Activated naive CD8-positive, alpha-beta T cell treated with anti-CD3 and anti-CD28 coated beads for 36 hours (primary cell): ENCODE measurements at regions not wholly inside any gene's neighbourhood (a gene's known extent, or its start where the extent isn't known, plus 50 kb on each side); places are given as distances from the start of the nearest gene placed in this dataset.
"Not testable (repeated sequence)": the region's sequence is repeated elsewhere in the genome, so short reads cannot be mapped to it uniquely, and the experiment has no call there.

Experiments used
- DNase-seq: peaks from one replicate; pipeline ENCODE4 v3.0.0; 2021
- H3K27ac Mint-ChIP-seq: one replicate; pipeline ENCODE4 v1.8.0; 2022; ENCODE audit warnings: mild to moderate bottlenecking, moderate library complexity, mixed read lengths
- H3K27me3 Mint-ChIP-seq: one replicate; pipeline ENCODE4 v1.8.0; 2022; ENCODE audit warnings: mild to moderate bottlenecking, mixed read lengths
- H3K36me3 Mint-ChIP-seq: one replicate; pipeline ENCODE4 v1.8.0; 2021; ENCODE audit warnings: mild to moderate bottlenecking, mixed read lengths
- H3K4me1 Mint-ChIP-seq: one replicate; pipeline ENCODE4 v1.8.0; 2021; ENCODE audit warnings: mixed read lengths
- H3K4me3 Mint-ChIP-seq: one replicate; pipeline ENCODE4 v1.8.0; 2022; ENCODE audit warnings: mild to moderate bottlenecking, moderate library complexity, mixed read lengths
- H3K9me3 Mint-ChIP-seq: one replicate; pipeline ENCODE4 v1.8.0; 2022; ENCODE audit warnings: mixed read lengths

DNA sequence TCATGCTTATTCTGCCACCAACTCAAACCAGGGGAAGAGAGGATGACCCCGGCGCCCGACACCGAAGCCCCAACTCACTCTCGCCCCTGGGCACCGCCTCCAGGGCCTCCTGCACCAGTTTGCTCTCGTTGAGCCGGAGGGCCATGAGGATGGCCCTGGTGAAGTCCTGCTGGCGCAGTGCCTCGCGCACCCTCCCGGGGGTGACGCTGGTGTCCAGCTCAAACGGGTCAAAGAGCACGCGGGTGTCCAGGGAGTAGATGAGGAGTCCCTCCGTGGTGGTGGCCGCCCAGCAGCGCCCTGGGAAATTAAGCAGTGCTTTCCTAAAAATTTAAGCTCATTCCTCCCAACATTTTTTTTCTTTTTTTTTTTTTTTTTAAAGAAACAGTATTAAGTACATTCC, 5387.6 kb upstream of the TPTE start:
- not testable (repeated sequence) for H3K4me1 Mint-ChIP-seq, H3K4me3 Mint-ChIP-seq, H3K27ac Mint-ChIP-seq, H3K36me3 Mint-ChIP-seq, H3K9me3 Mint-ChIP-seq, H3K27me3 Mint-ChIP-seq, DNase-seq

DNA sequence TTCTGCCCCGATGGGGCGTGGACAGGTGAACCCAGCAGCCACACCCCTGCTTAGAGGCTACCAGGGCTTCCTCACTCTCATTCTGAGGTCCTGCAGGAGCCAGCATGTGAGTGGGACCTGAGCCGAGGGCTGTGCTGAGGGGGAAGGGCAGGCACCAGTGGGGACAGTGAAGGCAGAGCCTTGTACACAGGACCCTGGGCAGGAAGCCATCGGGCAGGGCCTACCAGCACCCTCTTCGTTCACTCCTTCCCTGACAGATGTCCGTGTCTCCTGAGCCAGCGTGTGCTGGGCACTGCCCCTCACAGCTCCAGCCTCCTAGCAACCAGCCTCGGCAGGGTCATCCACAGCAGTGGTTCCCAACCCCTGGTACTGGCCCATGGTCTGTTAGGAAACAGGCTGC, 5385.0 kb upstream of the TPTE start:
- not testable (repeated sequence) for H3K9me3 Mint-ChIP-seq, H3K27me3 Mint-ChIP-seq, H3K4me1 Mint-ChIP-seq

DNA sequence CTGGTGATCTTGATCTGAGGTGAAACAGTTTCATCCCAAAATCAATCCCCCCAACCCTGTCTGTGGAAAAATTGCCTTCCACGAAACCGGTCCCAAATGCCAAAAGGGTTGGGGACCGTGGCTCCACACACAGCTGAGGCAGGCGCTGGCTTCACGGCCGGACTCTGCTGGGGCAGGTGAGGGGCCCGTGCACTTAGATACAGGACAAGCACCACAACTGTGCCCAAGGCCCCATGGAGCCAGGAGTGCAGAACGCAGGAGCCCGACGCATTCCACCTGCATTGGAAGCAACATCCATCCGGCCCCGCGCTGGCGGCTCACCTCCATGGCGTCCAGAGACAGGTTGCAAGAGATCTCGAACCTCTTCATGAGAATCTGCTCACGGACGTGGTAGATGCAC, 5384.4 kb upstream of the TPTE start:
- H3K9me3 Mint-ChIP-seq, H3K4me1 Mint-ChIP-seq, H3K27ac Mint-ChIP-seq, H3K4me3 Mint-ChIP-seq, DNase-seq, H3K36me3 Mint-ChIP-seq, H3K27me3 Mint-ChIP-seq: not testable (repeated sequence)

More for the DNA sequence above, 5385.0 kb upstream of the TPTE start:
- not testable (repeated sequence) for H3K27ac Mint-ChIP-seq, H3K4me3 Mint-ChIP-seq, DNase-seq, H3K36me3 Mint-ChIP-seq

DNA sequence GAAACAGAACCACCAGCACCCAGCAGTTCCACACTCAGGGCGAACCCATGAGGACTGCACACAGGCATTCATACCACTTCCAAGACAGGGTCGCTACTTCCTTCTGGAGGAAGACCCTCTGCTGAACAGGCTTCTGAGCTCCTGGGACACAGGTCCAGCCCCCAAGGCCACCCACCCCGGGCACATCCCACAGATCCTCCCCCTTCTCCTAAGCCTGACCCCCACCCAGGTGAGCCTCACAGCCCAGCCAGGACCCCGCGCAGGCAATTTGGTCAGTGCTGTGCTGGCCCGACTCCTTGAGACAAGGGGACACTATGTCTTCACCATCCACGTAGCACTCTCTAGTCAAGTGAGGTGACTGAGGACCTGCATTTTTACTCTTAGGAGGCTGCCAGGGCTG, 5382.7 kb upstream of the TPTE start:
- H3K4me1 Mint-ChIP-seq, H3K27me3 Mint-ChIP-seq, H3K9me3 Mint-ChIP-seq, DNase-seq, H3K27ac Mint-ChIP-seq, H3K4me3 Mint-ChIP-seq, H3K36me3 Mint-ChIP-seq: not testable (repeated sequence)

DNA sequence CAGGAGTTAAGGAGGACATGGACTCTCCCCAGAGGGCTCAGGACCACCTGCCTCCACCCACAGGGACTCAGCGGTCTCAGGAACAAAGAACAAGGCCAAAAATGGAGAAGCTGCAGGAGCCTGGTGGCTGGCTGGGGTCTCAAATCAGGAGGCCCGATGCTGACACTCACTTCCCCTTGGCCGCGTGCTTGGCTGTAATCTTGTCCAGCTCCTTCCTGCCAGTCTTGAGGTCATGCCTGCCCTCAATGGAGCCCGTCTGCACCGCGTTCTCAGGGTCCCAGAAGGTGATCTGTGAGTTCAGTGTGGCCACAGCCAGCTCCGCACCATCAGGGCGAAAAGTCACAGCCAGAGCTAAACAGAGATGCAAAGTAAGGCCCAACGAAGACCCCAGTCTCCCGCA, 5381.9 kb upstream of the TPTE start:
- H3K27ac Mint-ChIP-seq, H3K4me1 Mint-ChIP-seq, H3K36me3 Mint-ChIP-seq, H3K4me3 Mint-ChIP-seq, H3K27me3 Mint-ChIP-seq, DNase-seq, H3K9me3 Mint-ChIP-seq: not testable (repeated sequence)

DNA sequence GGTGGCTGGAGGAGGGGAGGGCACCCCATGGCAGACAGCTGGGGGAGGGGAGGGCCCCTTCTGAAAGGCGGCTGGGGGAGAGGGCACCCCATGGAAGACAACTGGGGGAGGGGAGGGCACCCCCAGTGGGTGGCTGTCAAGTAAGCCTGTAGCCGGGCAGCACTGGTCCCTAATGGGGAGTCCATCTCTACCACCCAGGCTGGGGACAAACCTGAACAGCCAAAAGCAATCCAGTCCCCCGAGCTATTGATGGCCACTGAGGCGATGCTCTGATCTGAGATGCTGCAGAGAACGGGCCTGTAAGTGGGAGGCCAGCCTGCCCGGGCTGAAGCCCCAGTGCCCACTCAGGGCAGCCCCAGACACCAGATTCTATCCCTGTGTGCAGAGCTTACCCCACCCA, 5378.4 kb upstream of the TPTE start:
- DNase-seq, H3K36me3 Mint-ChIP-seq, H3K27me3 Mint-ChIP-seq, H3K4me1 Mint-ChIP-seq, H3K9me3 Mint-ChIP-seq, H3K4me3 Mint-ChIP-seq, H3K27ac Mint-ChIP-seq: not testable (repeated sequence)

DNA sequence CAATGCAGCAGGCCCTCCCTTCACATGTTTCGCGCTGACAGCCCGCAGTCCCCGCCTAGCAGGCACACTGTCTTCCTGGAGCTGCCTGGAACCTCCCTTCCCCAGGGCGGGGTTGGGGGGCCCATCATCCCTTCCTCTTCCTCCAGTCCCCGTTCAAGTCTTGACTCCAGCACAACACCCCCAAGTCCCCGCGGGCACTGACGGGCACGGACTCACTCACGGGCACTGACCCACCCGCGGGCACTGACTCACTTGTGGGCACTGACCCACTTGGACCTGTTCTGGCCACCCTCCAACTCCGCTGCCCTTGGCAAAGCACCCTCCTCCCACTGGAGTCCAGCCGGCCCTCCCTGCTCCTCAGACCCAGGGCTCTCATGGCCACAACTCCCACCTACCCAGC, 5376.7 kb upstream of the TPTE start:
- not testable (repeated sequence) for H3K4me1 Mint-ChIP-seq, H3K4me3 Mint-ChIP-seq, H3K36me3 Mint-ChIP-seq, H3K27me3 Mint-ChIP-seq, DNase-seq, H3K9me3 Mint-ChIP-seq, H3K27ac Mint-ChIP-seq

DNA sequence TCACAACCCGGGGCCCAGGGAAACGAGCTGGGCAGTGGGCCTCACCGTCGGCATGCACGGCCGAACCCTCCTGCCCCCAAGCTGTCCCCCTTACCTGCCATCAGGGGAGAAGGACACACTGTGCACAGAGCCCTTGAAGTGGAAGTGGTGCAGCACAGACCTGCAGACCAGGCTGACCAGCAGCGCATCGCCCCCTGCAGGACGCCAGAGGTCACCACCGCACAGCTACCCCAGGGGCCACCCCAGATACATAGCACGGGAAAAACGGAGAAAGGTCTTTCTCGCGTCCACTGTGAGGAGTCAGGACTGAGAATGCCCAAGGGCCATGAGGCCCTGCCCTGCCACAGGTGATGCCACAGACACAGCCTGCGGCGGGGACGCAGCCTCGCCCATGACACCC, 5373.7 kb upstream of the TPTE start:
- not testable (repeated sequence) for H3K4me3 Mint-ChIP-seq, H3K27me3 Mint-ChIP-seq, H3K4me1 Mint-ChIP-seq, H3K27ac Mint-ChIP-seq, DNase-seq, H3K36me3 Mint-ChIP-seq, H3K9me3 Mint-ChIP-seq

DNA sequence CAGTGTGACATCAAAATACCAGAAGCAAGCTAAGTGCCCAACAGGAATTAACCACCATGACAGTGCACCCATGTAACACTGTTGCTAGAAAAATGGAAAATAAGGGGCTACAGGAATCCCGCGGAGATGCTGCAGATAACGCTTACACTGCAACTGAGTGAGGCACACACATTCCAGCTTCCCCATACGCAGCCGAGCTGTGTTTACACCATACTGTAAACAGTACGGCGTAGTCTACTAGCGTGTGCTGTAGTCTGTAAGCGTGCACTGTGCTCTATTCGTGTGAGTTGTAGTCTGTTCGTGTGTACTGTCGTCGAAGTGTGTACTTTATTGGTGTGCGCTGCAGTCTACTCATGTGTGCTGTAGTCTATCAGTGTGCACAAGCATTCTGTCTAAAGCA, 5372.2 kb upstream of the TPTE start:
- not testable (repeated sequence) for H3K27me3 Mint-ChIP-seq, H3K36me3 Mint-ChIP-seq, H3K4me1 Mint-ChIP-seq, H3K9me3 Mint-ChIP-seq, DNase-seq, H3K4me3 Mint-ChIP-seq, H3K27ac Mint-ChIP-seq

DNA sequence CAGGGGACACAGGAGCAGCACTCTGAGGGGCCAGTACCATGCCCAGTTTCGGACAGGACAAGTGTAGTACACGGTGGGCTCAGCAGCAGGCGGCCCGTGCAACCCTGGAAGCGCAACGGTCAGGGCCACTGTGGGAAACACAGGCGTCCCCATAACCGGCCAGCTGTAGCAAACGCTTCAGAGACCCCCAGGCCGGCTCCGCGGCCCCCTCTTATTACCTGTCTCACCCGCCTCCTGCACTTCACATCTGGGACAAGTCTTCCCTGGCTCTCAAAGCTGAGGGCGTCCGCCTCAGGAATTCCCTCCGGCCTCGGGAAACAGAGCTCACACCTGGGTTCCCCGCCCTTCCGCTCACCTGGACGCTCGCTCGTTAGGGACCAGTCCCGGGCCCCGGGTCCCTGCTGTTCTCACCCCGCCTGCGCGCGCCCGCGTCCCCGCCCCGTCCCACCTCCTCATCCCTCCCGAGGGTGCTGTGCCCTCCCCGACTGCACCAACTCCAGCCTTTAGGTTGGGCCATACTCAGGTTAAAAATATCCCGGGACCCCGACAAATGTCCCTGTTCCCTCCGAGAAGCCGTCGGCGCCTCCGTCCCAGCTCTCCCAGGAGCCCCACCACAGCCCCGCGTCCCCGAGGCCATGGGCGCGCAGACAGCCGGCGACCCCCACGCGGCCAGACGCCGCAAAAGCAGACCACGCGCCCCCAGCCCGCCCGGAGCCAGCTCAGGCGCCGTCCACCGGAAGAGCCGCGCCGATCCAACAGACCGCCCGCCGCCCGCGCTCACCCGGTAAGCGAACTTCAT, 5367.3 kb upstream of the TPTE start:
- H3K4me3 Mint-ChIP-seq, H3K27ac Mint-ChIP-seq, H3K4me1 Mint-ChIP-seq, H3K36me3 Mint-ChIP-seq, H3K27me3 Mint-ChIP-seq, H3K9me3 Mint-ChIP-seq: not testable (repeated sequence)
- peak; percentile 24 for DNase-seq

DNA sequence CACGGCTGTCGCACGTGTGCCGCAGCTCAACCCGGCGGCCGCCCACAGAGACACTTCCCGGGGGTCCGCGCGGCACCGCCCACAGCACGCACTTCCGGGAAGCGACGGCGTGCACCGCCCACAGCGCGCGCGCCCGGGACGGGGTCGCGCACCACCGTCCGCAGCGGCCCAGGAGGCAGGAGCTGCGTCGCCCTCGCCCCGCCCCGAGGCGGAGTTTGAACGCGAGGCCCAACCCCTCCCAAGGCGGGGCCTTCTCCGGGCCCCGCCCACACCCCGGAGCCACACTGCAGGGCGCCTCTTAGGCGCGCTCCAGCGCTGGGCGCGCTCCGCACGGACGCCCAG, 5366.8 kb upstream of the TPTE start:
- not testable (repeated sequence) for H3K27me3 Mint-ChIP-seq, H3K36me3 Mint-ChIP-seq, H3K9me3 Mint-ChIP-seq, H3K4me1 Mint-ChIP-seq, H3K4me3 Mint-ChIP-seq, H3K27ac Mint-ChIP-seq
- DNase-seq, result peak; percentile 92

DNA sequence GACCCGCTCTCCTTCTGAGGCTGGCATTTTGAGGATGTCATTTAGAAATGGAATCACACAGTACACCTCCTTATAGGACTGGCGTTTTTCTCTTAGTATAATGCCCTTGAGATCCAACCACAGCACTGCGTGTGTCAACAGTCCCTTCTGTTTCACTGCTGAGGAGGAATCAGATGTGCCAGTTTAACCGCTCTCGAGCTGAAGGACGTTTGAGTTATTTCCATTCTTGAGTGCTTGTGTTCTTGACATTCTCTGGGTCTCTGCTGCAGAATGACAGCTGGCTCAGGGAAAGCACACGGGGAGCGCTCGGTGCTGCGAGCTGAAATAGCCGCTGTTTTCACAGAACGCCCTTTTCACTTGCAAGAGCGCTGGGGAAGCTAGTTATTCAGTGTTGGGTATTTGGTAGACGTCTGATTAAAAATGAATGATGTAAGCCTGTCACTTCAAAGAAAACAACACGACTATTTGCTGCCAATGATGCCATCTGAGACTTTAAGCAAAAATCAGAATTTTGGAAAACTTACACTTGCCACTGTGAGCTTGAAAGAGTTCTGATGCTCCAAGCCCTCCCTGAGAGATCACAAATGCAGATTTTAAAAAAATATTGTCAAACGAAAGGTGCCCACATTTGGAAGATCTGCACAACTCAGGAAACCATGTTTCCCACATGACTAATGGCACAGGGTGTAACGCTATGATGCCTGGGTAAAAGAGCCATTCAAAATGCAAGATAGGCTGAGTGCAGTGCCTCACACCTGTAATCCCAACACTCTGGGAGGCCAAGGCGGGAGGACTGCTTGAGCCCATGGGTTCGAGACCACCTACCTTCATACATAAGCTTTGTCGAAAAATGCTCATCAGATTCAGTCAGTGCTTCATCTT, 5358.4 kb upstream of the TPTE start:
- not testable (repeated sequence) for H3K4me1 Mint-ChIP-seq, DNase-seq, H3K4me3 Mint-ChIP-seq, H3K9me3 Mint-ChIP-seq, H3K36me3 Mint-ChIP-seq, H3K27me3 Mint-ChIP-seq, H3K27ac Mint-ChIP-seq

DNA sequence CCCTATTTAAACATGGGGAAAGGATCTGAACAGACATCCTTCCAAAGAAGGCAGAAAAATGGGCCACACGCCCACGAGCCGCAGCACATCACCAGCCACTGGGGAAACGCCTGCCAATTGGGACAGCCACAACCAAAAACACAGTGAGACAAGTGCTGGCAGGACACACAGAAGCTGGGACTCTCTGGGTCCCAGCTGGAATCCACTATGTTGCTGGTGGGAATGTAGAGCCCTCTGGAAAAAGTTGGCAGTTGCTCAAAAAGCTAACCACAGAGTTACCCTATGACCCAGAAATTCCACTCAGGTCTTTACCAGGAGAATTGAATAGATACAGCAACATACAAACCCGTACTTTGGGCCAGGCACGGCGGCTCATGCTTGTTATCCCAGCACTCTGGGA, 5355.6 kb upstream of the TPTE start:
- H3K4me1 Mint-ChIP-seq, H3K9me3 Mint-ChIP-seq, H3K27ac Mint-ChIP-seq, H3K4me3 Mint-ChIP-seq, H3K27me3 Mint-ChIP-seq, DNase-seq, H3K36me3 Mint-ChIP-seq: not testable (repeated sequence)
